Stimulated activated CD4-positive, alpha-beta T cell treated with anti-CD3 and anti-CD28 coated beads, Interleukin-4, amount 100 ng/mL, for 4 hours (primary cell): ENCODE measurements at regions not wholly inside any gene's neighbourhood (a gene's known extent, or its start where the extent isn't known, plus 50 kb on each side); places are given as distances from the start of the nearest gene placed in this dataset.
"Not testable (repeated sequence)": the region's sequence is repeated elsewhere in the genome, so short reads cannot be mapped to it uniquely, and the experiment has no call there.

ENCODE experiments used
- DNase-seq, 2 experiments: peaks; one replicate each; pipeline ENCODE4 v3.0.0-alpha.2; 2020

DNA sequence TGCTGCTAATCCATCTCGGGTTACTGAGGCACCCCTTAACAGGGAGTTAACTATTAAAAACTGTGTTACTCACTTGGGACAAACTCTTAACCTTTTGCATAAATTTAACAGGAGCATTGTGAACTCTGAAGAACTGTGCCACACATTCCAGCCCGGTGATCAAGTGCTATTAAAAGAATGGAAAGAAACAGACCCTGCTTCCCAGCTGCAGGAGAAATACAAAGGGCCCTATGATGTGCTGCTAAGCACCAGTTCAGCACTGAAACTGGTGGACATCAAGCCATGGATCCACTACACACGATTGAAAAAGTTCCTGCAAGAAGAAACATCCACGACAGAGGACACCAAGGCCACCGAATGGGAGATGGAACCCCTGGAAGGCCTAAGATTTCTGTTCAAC, 114.7 kb upstream of the PLCL2 start:
- no peak for DNase-seq

DNA sequence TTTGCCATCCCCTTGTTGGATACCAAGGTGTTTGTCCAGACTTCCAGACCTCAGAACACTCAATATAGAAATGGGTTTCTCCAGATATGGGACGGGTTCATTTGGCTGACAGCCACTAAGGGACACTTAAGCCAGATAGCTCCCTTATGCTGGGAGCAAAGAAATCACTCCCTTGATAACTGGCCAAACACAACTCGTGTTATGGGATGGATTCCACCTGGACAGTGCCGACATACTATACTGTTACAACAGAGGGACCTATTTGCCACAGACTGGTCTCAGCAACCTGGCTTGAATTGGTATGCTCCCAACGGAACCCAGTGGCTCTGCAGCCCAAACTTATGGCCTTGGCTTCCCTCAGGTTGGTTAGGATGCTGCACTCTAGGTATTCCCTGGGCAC, 114.0 kb upstream of the PLCL2 start:
- no peak for DNase-seq

DNA sequence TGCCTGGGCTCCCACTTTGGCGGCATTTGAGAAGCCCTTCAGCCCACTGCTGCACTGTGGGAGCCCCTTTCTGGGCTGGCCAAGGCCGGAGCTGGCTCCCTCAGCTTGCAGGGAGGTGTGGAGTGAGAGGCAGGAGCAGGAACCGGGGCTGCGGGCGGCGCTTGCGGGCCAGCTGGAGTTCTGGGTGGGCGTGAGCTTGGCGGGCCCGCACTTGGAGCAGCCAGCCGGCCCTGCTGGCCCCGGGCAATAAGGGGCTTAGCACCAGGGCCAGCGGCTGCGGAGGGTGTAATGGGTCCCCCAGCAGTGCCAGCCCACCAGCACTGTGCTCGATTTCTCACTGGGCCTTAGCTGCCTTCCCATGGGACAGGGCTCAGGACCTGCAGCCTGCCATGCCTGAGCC, 111.2 kb upstream of the PLCL2 start:
- DNase-seq = not testable (repeated sequence)

DNA sequence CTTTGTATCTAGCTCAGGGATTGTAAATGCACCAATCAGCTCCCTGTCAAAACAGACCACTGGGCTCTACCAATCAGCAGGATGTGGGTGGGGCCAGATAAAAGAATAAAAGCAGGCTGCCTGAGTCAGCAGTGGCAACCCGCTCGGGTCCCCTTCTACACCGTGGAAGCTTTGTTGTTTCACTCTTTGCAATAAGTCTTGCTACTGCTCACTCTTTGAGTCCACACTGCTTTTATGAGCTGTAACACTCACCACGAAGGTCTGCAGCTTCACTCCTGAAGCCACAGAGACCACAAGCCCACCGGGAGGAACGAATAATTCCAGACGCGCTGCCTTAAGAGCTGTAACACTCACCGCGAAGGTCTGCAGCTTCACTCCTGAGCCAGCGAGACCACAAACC, 110.2 kb upstream of the PLCL2 start:
- DNase-seq = peak in 1 of 2 experiments; percentile 8

DNA sequence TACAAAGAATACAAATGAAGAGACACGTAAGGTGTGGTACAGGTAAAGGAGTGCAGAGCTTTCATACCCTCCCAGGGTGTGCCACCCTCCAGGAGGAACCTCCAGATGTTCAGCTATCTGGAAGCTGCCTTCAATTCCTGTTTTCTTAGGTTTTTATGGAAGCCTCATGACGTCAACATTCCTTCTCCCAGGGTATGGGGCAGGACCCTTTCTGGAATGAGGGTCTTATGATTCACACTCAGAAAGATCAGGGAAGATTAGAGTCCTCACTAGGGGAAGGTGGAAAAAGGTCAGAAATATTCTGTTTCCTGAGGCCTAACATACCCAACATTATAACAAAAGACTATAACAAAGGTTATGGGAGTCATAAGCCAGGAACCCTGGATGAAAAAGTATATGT, 99.8 kb upstream of the PLCL2 start:
- no peak for DNase-seq

DNA sequence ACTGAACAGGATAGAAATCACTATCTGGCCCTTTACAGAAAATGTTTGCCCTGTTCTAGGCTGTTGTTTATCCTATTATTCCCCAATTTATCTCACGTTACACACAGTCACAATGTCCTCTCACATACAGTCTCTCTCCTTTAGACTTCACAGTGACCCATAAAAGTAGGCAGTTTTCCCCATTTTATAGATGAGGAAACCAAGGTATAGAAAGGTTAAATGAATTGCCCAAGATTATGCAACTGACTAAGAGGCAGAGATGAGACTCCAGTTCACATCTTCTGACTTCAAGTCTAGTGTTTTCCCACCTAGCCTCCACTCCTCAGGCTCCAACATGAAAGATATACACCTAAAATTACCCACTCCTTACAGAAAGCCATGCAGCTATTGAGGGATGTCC, 99.3 kb upstream of the PLCL2 start:
- DNase-seq = no peak

DNA sequence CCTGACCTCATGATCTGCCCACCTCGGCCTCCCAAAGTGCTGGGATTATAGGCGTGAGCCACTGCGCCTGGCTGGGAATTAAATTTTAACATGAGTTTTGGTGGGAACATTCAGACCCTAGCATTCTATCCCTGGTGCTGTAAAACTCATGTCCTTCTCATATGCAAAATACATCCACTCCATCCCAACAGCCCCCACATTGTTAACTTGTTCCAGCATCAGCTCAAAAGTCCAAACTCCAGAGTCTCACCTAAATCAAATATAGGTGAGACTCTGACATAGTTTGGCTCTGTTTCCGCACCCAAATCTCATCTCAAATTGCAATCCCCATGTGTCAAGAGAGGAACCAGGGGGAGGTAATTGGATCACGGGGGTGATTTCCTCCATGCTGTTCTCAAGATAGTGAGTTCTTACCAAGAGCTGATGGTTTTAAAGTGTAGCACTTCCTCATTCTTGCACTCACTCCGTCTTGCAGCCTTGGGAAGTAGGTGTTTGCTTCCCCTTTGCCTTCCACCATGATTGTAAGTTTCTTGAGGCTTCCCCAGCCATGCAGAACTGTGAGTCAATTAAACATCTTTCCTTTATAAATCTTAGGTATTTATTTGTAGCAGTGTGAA, 96.2 kb upstream of the PLCL2 start:
- no peak for DNase-seq

DNA sequence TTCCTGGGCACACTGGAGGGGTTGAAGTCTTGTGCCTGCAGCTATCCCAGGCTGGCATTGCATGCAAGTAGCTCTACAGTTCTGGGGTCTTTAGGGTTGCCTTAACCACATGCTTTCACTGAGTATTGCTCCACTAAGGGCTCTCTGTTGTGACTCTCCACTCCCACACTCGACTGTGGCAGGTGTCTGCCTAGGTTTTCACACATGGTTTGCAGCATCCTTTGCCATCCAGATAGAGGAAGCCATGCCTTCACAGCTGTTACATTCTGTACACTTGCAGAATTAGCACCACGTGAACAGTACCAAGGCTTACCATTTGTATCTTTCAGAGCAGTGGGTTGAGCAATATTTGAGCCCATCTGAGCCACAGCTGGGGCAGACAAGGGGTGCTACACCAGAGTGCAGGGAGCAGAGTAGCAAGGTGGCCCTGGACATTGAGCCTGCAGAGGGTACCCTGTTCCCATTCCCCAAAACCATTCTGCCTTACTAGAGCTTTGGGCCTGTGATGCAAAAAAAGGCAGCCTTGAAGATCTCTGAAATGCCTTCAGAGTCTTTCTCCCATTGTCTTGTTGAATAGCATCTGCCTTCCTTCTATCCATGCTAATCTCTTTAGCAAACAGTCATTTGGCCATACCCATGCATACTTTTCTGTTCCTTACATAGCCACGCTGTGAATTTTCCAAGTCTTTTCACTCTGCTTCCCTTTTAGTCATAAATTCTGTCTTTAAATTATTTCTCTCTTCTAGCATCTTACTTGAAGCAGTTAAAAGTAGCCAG, 95.2 kb upstream of the PLCL2 start:
- DNase-seq = no peak

DNA sequence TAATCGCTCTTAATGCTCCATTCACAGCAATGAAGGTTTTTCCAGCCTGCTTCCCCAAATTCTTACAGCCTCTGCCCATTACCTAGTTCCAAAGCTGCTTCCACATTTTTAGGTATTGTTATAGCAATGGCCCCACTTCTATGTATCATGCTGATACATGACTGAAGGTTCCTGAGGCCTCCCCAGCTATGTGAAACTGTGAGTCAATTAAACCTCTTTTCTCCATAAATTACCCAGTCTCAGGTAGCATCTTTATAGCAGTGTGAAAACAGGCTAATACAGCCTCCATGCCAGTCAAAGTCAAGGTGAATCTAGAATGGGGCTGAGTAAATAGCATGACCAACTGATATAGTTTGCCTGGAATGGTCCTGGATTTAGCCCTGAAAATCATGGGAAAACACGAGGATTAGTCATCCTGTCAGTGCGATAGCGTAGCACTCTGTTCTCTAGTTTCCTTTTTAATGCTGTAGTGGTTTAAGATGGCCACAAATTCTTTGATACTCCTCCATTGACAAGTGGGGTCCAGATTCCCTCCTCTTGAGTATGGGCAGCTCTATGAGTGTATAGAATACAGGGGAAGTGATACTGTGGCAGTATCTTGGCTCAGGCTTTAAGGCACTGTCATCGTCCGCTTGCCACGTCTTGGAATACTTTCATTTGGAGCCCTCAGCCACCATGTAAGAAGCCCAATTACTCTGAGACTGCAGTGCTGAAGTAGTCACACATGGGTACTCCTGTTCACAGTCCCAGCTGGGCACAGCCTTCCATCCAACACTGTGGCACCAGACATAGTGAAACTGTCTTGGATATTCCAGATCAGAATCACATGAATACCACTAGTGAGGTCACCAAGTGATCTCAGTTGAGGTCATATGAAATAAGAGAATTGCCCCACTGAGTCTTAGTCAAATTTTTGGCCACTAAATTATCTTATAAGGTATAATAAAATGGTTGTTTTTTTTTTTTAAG, 94.0 kb upstream of the PLCL2 start:
- no peak for DNase-seq

DNA sequence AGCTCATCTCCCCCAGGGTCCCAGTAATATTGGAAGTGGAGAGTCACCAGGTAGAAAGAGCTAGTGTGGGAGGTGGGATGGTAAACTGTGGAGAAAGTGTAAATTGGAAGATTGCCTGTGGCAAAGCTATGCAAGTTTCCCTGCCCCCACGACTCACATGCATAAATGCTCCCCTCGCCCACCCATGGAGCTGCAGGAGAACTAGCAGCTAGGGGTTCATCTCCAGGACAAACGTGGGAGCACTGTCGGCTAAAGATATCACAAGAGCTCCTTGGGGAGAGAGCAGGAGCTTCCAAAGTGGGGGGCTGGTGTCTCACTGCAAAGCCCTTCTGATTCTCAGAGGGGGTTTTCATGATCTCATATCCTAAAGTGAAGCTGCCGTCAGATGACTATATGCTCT, 91.4 kb upstream of the PLCL2 start:
- no peak for DNase-seq

DNA sequence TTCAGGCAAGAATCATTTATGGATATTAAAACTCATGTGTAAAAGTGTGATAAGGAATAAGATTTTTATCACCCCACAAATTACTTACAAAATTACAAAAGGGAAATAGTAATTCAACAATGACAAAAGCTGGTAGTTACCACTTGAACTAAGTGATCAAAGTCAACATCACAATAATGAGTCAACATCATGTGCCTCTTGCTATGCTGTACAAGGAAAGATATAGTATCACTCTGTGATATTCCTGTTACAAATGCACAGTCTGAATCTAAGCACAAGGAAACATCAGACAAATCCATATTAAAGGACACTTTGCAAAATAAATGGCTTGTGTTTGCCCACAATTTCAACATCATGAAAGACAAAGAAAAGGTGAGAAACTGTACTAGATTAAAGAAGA, 90.5 kb upstream of the PLCL2 start:
- no peak for DNase-seq

DNA sequence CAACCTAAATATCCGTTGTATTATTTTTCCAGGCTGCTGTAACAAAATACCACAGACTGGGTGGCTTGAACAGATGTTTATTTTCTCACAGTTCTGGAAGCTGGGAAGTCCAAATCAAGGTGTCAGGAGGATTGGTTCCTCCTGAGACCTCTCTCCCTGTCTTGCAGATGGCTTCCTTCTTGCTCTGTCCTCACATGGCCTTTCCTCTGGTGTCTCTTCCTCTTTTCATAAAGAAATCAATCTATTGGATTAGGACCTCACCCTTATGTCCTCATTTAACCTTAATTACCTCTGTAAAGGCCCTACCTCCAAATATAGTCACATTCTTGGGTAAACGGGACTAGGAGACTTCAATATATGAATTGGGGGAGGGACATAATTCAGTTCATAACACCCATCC, 89.2 kb upstream of the PLCL2 start:
- no peak for DNase-seq

DNA sequence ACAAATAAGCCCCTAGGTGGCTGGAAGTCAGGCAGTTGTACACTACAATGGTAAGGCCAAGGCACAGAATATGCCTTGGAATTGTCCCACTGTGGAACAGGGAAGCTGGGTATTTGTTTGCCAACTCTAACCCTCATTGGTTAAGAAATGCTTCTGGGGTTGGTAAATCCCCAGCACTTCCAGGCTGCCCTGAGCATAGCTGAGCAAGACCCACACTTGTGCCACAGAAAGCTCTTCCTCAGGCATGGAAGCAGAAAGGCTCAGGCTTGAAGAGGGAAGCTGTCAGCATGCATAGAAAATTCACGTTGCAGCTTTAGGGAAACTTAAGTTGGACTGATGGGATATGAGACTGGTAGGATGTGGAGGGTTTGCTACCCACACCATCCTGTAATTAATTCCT, 86.9 kb upstream of the PLCL2 start:
- DNase-seq = no peak

DNA sequence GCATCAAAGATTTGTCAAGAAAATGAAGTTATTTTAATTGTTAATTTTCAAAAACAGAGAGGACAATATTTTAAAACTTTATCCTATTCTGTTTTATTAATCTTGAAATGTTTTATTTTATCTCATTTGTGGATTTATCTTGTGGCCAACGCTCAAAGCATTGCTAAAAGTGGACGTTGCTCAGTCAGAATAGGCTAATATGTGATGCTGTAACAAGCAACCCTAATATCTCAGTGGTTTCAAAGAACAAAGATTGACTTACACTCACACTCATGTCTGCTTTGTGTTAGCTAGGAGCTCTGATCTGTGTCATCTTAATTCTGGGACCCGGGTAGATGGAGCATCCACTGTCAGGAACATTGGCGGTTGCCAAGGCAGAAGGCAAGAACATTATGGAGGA, 86.0 kb upstream of the PLCL2 start:
- no peak for DNase-seq

DNA sequence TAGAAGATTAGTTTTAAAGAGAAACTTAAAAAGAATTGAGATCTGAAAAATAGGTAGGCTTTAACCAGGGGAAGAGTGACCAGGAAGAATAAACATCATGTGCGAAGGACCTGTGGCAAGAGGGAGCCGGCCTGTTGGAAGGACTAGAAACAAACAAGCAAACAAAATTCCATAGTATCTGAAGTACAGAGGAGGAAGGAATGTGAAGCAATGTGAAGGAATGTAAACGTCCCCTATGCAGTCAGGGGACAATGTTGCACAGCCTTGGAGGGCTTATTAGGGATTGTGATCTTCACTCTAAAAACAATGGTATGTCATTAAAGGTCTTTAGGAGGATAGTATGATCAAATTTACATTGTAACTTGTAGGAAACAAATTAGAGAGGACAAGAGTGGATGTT, 84.4 kb upstream of the PLCL2 start:
- no peak for DNase-seq

DNA sequence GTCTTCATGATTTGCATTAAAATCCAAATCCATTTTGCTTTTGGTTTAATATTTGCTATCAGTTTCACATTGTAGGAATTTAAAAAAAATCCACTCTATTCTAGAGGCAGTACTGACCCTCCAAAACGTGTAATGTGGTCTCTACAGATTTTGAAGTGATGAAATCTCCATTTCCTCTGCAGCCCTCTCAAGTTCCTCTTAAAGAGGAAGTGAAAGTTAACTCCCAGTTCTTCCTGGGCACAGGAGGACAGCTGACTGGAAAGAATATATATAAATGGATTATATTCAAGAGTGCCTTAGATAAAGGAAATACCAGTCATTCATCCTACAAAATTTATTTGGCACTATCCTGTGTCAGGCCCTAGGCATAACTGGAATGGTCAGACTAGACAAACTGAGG, 83.5 kb upstream of the PLCL2 start:
- no peak for DNase-seq

DNA sequence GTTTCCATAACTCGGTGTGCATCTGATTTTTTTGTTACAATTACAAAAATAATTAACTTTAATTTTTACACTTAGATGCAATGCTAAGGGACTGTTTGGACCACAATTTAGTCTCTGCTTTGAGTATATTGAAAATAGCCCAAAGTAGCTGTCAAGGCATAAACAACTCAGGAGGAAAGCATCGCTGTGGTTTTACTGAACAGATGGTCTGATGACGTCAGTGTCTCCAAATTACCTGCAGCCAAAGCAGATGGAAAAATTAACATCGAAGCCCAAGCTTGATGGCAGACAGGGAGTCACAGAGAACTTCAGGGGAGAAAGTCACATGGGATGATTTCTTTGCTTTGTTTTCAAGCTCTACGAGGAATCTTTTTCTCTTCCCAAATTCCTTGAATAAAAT, 83.1 kb upstream of the PLCL2 start:
- DNase-seq = no peak

DNA sequence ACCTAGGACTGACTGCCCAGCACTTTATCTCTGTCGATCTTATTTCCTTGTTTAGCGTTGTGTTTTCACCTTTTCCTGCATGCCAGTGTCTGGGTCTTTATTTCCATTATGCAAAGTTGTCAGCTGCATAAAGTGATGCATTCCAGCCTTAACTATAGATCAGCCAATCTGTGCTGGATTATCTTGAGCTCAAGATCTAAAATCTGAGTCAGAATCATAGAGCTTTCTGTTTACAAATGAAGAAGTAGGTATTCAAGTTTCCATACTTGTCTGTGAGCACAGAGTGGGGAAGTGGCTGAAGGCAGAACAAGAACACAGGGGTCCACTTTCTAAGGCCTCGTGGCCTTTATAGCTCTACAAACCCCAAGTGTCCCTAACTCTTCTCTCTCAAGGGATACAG, 82.4 kb upstream of the PLCL2 start:
- no peak for DNase-seq

DNA sequence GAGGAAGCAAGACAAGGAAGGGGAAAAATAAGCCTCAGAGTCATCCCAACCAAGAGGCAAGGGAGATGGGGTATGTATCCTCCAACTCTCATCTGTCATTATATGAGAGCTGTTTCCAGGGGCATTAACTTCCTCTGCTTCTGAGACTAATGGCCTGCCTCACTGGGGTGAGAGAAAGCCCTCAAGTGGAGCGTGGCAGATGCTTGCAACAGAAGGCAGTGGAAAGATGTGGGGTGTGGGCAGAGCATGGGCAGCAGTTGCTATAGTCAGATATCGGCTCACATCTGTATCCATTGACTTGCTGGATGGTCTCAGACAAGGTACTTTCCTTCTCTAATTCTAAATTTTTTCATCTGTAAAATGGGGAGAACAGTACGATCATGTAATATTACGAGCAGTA, 81.7 kb upstream of the PLCL2 start:
- no peak for DNase-seq

DNA sequence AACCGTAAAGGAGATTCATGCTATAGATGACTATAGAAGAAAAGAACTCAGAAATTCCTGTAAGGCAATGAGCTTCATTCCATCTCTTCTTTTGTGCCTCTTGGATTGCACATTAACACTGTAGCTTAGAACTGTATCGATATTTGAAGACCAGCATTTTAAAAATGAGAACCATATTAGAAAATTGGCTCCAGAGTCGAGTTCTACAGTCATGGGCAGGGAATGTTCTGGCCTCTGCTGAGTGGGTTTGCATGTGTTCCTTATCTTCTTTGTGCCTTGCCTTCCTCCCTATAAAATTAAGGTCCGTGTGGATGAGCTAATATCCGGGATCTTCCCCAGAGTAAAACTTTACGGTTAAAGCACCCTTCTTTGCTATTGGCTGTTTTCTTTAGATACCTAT, 77.4 kb upstream of the PLCL2 start:
- DNase-seq = no peak

DNA sequence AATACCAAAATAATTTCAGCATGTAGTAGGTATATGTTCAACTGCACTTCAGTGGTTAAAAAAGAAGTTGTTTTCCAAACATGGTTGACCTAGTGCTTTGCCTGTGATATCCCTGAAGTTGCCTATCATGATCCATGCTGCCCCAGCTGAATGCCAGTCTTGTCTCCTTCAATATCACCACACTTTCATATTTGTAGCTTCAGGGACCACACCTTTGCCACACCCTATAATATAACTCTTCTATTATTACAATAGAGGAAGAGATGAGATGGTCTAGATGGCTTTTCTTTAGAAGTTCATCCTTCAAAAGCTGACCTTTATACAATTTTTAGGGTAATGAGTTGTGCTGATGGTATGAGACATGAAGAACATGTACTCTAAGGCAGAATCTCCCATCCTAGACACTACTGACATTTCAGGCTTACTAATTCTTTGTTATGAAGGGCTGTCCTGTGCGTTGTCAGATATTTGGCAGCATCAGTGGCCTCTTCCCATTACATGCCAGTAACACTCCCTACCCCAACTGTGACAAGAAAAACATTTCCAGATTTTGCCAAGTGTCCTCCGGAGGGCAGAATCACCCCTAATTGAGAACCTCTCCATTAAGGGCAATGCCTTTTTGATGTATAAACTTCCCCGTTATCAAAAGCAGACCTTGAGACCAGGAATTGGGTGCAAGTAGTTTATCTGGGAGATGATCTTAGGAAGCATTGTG, 76.2 kb upstream of the PLCL2 start:
- no peak for DNase-seq

DNA sequence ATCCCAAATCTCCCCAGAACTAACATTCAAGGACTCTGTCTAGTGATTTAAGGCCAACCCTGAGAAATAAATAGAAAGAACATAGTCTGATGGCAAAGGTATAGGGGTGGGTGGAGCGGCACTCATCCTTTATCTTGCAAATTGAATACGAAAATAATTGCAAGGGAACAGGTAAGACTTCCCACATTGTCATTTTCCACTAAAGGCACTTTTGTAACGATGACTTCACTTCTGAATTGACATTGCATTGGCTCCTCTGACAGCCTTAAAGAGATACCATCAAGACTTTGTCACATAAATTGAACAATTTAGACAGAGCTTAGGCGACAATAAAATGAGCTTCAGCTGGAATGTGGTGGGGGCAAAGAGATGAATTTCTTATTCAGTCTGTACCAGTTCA, 75.3 kb upstream of the PLCL2 start:
- DNase-seq = no peak

DNA sequence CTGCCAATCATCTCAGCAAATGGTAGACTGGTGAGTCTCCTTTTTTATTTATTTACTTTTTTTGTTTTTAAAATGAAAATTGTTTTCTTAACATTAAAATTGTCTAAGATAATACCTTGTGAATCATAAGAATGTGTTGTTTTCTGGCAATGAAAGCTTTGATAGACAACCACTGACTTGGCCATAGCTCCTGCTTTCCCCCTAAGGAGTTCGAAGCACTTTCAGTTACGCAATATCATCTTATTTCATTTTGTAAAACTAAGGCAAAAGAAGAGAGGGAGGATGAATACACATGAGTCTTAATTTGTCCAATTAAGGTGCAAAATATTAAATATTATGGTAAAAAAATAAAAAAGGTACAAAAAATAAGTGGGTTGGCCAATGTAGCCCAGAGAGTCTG, 74.8 kb upstream of the PLCL2 start:
- DNase-seq = no peak
